Heart left ventricle (tissue), 16 donors: ENCODE measurements at regions not wholly inside any gene's neighbourhood (a gene's known extent, or its start where the extent isn't known, plus 50 kb on each side); places are given as distances from the start of the nearest gene placed in this dataset.

Experiments
- ATAC-seq, 4 donors: fragments of 200-7000 bp; cut with Tn5 transposase; one replicate each; pipeline ENCODE4 v1.9.1; 2020 to 2022; ENCODE audit warnings: moderate library complexity in 4 of 4, mild to moderate bottlenecking in 3 of 4, moderate number of reproducible peaks in 1 of 4
- DNase-seq, 5 donors: peaks; one replicate each; pipeline ENCODE4 v3.0.0-alpha.2; 2020
- H3K27ac ChIP-seq, 12 donors: fragments of 200-600 bp; sonication (generic) in 4 of 12; one replicate each; pipeline versions ENCODE4 v1.5.0 to v1.8.0; 2016 to 2022; ENCODE audit warnings: mild to moderate bottlenecking in 2 of 12
- H3K27me3 ChIP-seq, 9 donors: fragments of 200-600 bp; sonication (generic) in 2 of 9; one replicate each; pipeline versions ENCODE4 v1.5.1 to v1.8.0; 2016 to 2022; ENCODE audit warnings: mild to moderate bottlenecking in 3 of 9
- H3K36me3 ChIP-seq, 9 donors: fragments of 200-600 bp; sonication (generic) in 2 of 9; one replicate each; pipeline versions ENCODE4 v1.5.0 to v1.8.0; 2018 to 2022; ENCODE audit warnings: mild to moderate bottlenecking in 2 of 9
- H3K4me1 ChIP-seq, 12 donors: fragments of 200-600 bp; sonication (generic) in 4 of 12; one replicate each; pipeline versions ENCODE4 v1.5.0 to v1.8.0; 2016 to 2022; ENCODE audit warnings: mild to moderate bottlenecking in 3 of 12
- H3K4me3 ChIP-seq, 12 donors: fragments of 200-600 bp; sonication (generic) in 4 of 12; one replicate each; pipeline versions ENCODE4 v1.5.0 to v1.8.0; 2017 to 2022; ENCODE audit warnings: mild to moderate bottlenecking in 9 of 12, moderate library complexity in 4 of 12
- H3K9me3 ChIP-seq, 12 donors: fragments of 200-600 bp; sonication (generic) in 4 of 12; one replicate each; pipeline versions ENCODE4 v1.5.0 to v1.8.0; 2016 to 2022; ENCODE audit warnings: mild to moderate bottlenecking in 1 of 12
- CTCF ChIP-seq, 12 donors: fragments of 200-600 bp; sonication (generic) in 4 of 12; IDR thresholded peaks; one replicate each; pipeline versions ENCODE4 v1.5.0 to v1.8.0; 2018 to 2022; ENCODE audit warnings: antibody characterized with exemption in 12 of 12, mild to moderate bottlenecking in 5 of 12
- POLR2A ChIP-seq, 2 donors: fragments of 450-650 bp; IDR thresholded peaks; one replicate each; pipeline ENCODE4 v1.6.1; 2017; ENCODE audit warnings: antibody characterized with exemption in 2 of 2, mild to moderate bottlenecking in 2 of 2, moderate library complexity in 2 of 2
- WGBS, 4 donors: extraction: QIAGEN DNeasy Blood & Tissue Kit in 2 of 4; methylation state at CpG; one replicate each; pipeline versions ENCODE4 v1.1.5 to v1.1.7; 2013 to 2018; 5-methylcytosine and 5-hydroxymethylcytosine counted together
- intact Hi-C, 10 donors: fragments of 100-400 bp; cut with DNase I; formaldehyde crosslinking; loops; one replicate each; pipeline versions ENCODE4 v1.11.1 to v1.14.2; 2022
- donor health status: ischemic (EF 13 %, LVEDD 7.1; RV severe dilation, severe dysfunction).
- donor health status: healthy with polysubstance abuse.
- donor health status: DM: no; HTN: yes; CAD: no.
- donor health status: DM: no; HTN: no; CAD: no.
- donor health status: ischemic (EF 25% LVEDD 6.9; RV normal size, moderate dysfunction).
- donor health status: ischemic (EF 25% LVEDD 5.7; RV mildly dilated, moderate dysfunction).
- donor health status: healthy.
- donor health status: DM: yes; HTN: yes; CAD: no.
- donor health status: ischemic (EF 35%, LVEDD 5.7; RV mildly dilated, moderate dysfunction).
- donor health status: nonischemic (EF 11% LVEDD 7.7; RV severe dilation, severe dysfunction).
- donor health status: DM: yes; HTN: yes; CAD: no.
- donor health status: PGD.
- donor health status: ischemic (EF 29% LVEDD 5.4; RV normal size, mild dysfunction).
- donor health status: nonischemic (EF 23%, LVEDD 6.1; RV moderate dilation, normal function).

- intact Hi-C loops = no loop called here
- no peak for DNase-seq
- no peak for ATAC-seq
- Histone ChIP-seq H3K9me3 (peaks cover 0 to 7% (median 0%) of the 10 kb centered on the region in 12 donors), H3K4me1 (no peaks in the 10 kb centered on the region), H3K4me3 (no peak overlapping the region), H3K27ac (no peak overlapping the region), H3K27me3 (no peaks in the 10 kb centered on the region), H3K36me3 (no peaks in the 10 kb centered on the region)
- TF ChIP-seq POLR2A (IDR thresholded peaks at IDR 0.05) (no peak), CTCF (IDR thresholded peaks at IDR 0.05) (no peak)
- WGBS, 4 donors = 69 to 83% (median 78%) methylated on average over 3 of the region's 3 CpGs
Observed at GRCh38 chr2:107354175-107354574, 468.2 kb upstream of the ST6GAL2 start.

GRCh38 chr2:107358362-107358761, 468.3 kb upstream of the RGPD4 start:
- no peak for ATAC-seq
- TF ChIP-seq CTCF (IDR thresholded peaks at IDR 0.05) (no peak), POLR2A (IDR thresholded peaks at IDR 0.05) (no peak)
- no peaks in the 10 kb centered on the region for H3K4me1 ChIP-seq
- peaks cover 0 to 4% (median 0%) of the 10 kb centered on the region in 12 donors for H3K9me3 ChIP-seq
- 78 to 90% (median 83%) methylated on average over 6 of the region's 6 CpGs for WGBS, 4 donors
- DNase-seq = no peak
- intact Hi-C loops = no loop called here
- no peaks in the 10 kb centered on the region for H3K27me3 ChIP-seq
- H3K36me3 ChIP-seq = no peaks in the 10 kb centered on the region
- no peak overlapping the region for H3K4me3 ChIP-seq
- H3K27ac ChIP-seq = no peak overlapping the region

GRCh38 chr2:107359021-107359420, 467.7 kb upstream of the RGPD4 start:
- H3K36me3 ChIP-seq = no peaks in the 10 kb centered on the region
- no peak overlapping the region for H3K27ac ChIP-seq
- H3K27me3 ChIP-seq = no peaks in the 10 kb centered on the region
- DNase-seq (no peak), ATAC-seq (no peak)
- H3K4me1 ChIP-seq = no peaks in the 10 kb centered on the region
- intact Hi-C loops = no loop called here
- 79 to 86% (median 84%) methylated on average over 4 of the region's 4 CpGs for WGBS, 4 donors
- H3K4me3 ChIP-seq = no peak overlapping the region
- TF ChIP-seq POLR2A (IDR thresholded peaks at IDR 0.05) (no peak), CTCF (IDR thresholded peaks at IDR 0.05) (no peak)
- peaks cover 0 to 4% (median 0%) of the 10 kb centered on the region in 12 donors for H3K9me3 ChIP-seq

- H3K4me1 ChIP-seq = no peaks in the 10 kb centered on the region
- H3K27ac ChIP-seq = no peak overlapping the region
- WGBS, 4 donors = 66 to 78% (median 69%) methylated on average over 4 of the region's 4 CpGs
- no peak overlapping the region for H3K4me3 ChIP-seq
- no peak for ATAC-seq
- TF ChIP-seq POLR2A (IDR thresholded peaks at IDR 0.05) (no peak), CTCF (IDR thresholded peaks at IDR 0.05) (no peak)
- peaks cover 0 to 4% (median 0%) of the 10 kb centered on the region in 12 donors for H3K9me3 ChIP-seq
- H3K27me3 ChIP-seq = no peaks in the 10 kb centered on the region
- intact Hi-C loops = no loop called here
- no peaks in the 10 kb centered on the region for H3K36me3 ChIP-seq
- no peak for DNase-seq
Observed at GRCh38 chr2:107361751-107362381, 464.8 kb upstream of the RGPD4 start.
